Breast epithelium (tissue), 3 donors: ENCODE measurements at regions not wholly inside any gene's neighbourhood (a gene's known extent, or its start where the extent isn't known, plus 50 kb on each side); places are given as distances from the start of the nearest gene placed in this dataset.

Experiments used
- POLR2A ChIP-seq: fragments of 450-650 bp; IDR thresholded peaks from one replicate; pipeline ENCODE4 v1.6.1; 2016; ENCODE audit warnings: antibody characterized with exemption, mild to moderate bottlenecking, moderate library complexity
- POLR2AphosphoS5 ChIP-seq, 3 donors: sonication (generic); formaldehyde crosslinking; IDR thresholded peaks; one replicate each; pipeline ENCODE4 v1.6.1; 2017; ENCODE audit warnings: antibody characterized with exemption in 3 of 3
- TF ChIP-seq, protein P1 (sequence below), 3 donors: fragments of 450-650 bp; IDR thresholded peaks; one replicate each; pipeline ENCODE4 v1.5.1; 2016 to 2017; ENCODE audit warnings: antibody characterized with exemption in 3 of 3, mild to moderate bottlenecking in 3 of 3, moderate library complexity in 3 of 3

DNA sequence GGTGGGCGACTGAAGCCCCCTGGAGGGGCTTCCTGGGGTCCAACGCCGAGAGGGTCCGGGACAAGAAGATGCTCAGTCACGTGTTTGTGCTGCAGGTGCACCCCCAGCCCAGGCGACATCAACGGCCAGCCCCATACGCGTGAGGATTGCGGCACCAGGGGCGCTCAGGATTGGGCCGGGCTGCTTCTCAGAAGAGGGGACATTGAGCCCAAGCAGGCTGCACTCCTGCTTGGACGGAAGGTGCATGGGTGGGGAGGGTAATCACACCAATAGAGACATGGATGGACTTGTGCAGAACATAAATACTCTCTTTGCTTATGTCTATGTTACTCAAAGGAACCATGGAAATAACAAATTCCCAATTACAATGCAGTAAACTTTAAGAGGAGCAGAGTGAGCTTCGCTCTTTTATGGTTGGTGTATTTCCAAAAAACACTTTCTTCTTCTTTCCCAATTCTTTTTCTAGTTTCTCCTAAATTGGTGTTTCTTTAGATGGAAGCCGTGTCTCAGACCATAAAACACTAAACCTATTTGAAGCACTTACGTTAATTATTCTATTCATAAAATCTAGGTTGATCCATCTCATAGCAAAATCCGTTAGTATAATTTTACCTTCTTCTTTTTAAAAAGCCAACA is 182.7 kb downstream of the GOLGA6L6 start:
- TF ChIP-seq, protein P1, sequence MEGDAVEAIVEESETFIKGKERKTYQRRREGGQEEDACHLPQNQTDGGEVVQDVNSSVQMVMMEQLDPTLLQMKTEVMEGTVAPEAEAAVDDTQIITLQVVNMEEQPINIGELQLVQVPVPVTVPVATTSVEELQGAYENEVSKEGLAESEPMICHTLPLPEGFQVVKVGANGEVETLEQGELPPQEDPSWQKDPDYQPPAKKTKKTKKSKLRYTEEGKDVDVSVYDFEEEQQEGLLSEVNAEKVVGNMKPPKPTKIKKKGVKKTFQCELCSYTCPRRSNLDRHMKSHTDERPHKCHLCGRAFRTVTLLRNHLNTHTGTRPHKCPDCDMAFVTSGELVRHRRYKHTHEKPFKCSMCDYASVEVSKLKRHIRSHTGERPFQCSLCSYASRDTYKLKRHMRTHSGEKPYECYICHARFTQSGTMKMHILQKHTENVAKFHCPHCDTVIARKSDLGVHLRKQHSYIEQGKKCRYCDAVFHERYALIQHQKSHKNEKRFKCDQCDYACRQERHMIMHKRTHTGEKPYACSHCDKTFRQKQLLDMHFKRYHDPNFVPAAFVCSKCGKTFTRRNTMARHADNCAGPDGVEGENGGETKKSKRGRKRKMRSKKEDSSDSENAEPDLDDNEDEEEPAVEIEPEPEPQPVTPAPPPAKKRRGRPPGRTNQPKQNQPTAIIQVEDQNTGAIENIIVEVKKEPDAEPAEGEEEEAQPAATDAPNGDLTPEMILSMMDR (IDR thresholded peaks at IDR 0.05), result no peak
- TF ChIP-seq POLR2A, result no peak
- no peak for TF ChIP-seq POLR2AphosphoS5 (IDR thresholded peaks at IDR 0.05)
